ENCODE measurements at regions not wholly inside any gene's neighbourhood (a gene's known extent, or its start where the extent isn't known, plus 50 kb on each side); places are given as distances from the start of the nearest gene placed in this dataset.

GRCh38 chr2:22520369-22521288 is 864.4 kb upstream of the KLHL29 start:
- TF ChIP-seq CTCF (IDR thresholded peaks at IDR 0.05; ENCODE audit: insufficient read depth, low read length, poor library complexity, severe bottlenecking) (no peak), EZH2phosphoT487 (conservative IDR thresholded peaks at IDR 0.05; ENCODE audit: low read length) (no peak)
